ENCODE measurements at regions not wholly inside any gene's neighbourhood (a gene's known extent, or its start where the extent isn't known, plus 50 kb on each side); places are given as distances from the start of the nearest gene placed in this dataset.
A peak's percentile ranks its signal among the peaks of the same experiment; 100 is the strongest.

GRCh38 chr6:43982084-43982625 lies 145.1 kb downstream of the MRPL14 start:
- no peak for DNase-seq

- no peak for DNase-seq
These were observed 145.8 kb downstream of the MRPL14 start for GRCh38 chr6:43981363-43981990.

GRCh38 chr6:43980004-43980795 lies 147.1 kb downstream of the MRPL14 start:
- DNase-seq = no peak

GRCh38 chr6:43979525-43979924 lies 147.7 kb downstream of the MRPL14 start:
- DNase-seq = no peak

- DNase-seq = no peak
These were observed 148.5 kb downstream of the MRPL14 start for GRCh38 chr6:43978473-43979346.

GRCh38 chr6:43977404-43978111 lies 149.7 kb downstream of the MRPL14 start:
- DNase-seq = no peak

GRCh38 chr6:43976706-43977403 lies 150.4 kb downstream of the MRPL14 start:
- DNase-seq = no peak

- DNase-seq = peak; percentile 71
These were observed 152.5 kb downstream of the MRPL14 start for GRCh38 chr6:43974643-43975230.

- DNase-seq = peak; percentile 54
These were observed 153.9 kb downstream of the MRPL14 start for GRCh38 chr6:43973357-43973756.

GRCh38 chr6:43972913-43973300 lies 154.3 kb downstream of the MRPL14 start:
- DNase-seq = peak; percentile 90

GRCh38 chr6:43972179-43972912 lies 154.9 kb downstream of the MRPL14 start:
- no peak for DNase-seq

- DNase-seq = no peak
These were observed 155.5 kb downstream of the MRPL14 start for GRCh38 chr6:43971776-43972126.

GRCh38 chr6:43970913-43971775 lies 156.1 kb downstream of the MRPL14 start:
- no peak for DNase-seq

GRCh38 chr6:43970068-43970912 lies 157.0 kb downstream of the MRPL14 start:
- no peak for DNase-seq

GRCh38 chr6:43969158-43969981 lies 157.9 kb downstream of the MRPL14 start:
- DNase-seq = no peak

GRCh38 chr6:43968110-43968965 lies 158.9 kb downstream of the MRPL14 start:
- no peak for DNase-seq

- no peak for DNase-seq
These were observed 159.5 kb downstream of the MRPL14 start for GRCh38 chr6:43967719-43968091.

Data from fibroblast of skin of scalp (primary cell).